H1 (cell line): ENCODE measurements at regions not wholly inside any gene's neighbourhood (a gene's known extent, or its start where the extent isn't known, plus 50 kb on each side); places are given as distances from the start of the nearest gene placed in this dataset.

ENCODE experiments used
- CHD1 ChIP-seq: IDR thresholded peaks from 2 replicates; pipeline ENCODE4 v1.6.1; 2012; ENCODE audit warnings: low read depth, low read length, improper control_type of control experiment
- CHD7 ChIP-seq: fragments of 300-600 bp; sonication (generic); IDR thresholded peaks from 2 replicates; pipeline ENCODE4 v1.7.1; 2012; ENCODE audit warnings: low read length, moderate library complexity, mild to moderate bottlenecking, inconsistent platforms; ENCODE audit not compliant: insufficient replicate concordance
- FOSL1 ChIP-seq: IDR thresholded peaks from 2 replicates; pipeline ENCODE4 v1.6.1; 2011; ENCODE audit warnings: mild to moderate bottlenecking, low read depth, low read length, moderate library complexity; ENCODE audit not compliant: insufficient read depth
- SAP30 ChIP-seq: fragments of 300-600 bp; sonication (generic); IDR thresholded peaks from 2 replicates; pipeline ENCODE4 v1.7.1; 2012; ENCODE audit warnings: low read length, moderate library complexity, mild to moderate bottlenecking, inconsistent platforms; ENCODE audit not compliant: insufficient read depth, insufficient replicate concordance
- USF2 ChIP-seq: IDR thresholded peaks from 2 replicates; pipeline ENCODE4 v1.6.1; 2011; ENCODE audit warnings: low read length, improper control_type of control experiment
- ZNF274 ChIP-seq: IDR thresholded peaks from 2 replicates; pipeline ENCODE4 v1.7.0; 2012; ENCODE audit warnings: low read length, borderline replicate concordance; ENCODE audit errors: extremely low read depth

GRCh38 chr16:61587526-61587925 lies 448.7 kb downstream of the CDH8 start (continued):
- TF ChIP-seq CHD7: no peak
- TF ChIP-seq FOSL1: no peak
- no peak for TF ChIP-seq ZNF274
- TF ChIP-seq USF2: no peak
- no peak for TF ChIP-seq CHD1
- TF ChIP-seq SAP30: no peak
